Endodermal cell (in vitro differentiated cells): ENCODE measurements at regions not wholly inside any gene's neighbourhood (a gene's known extent, or its start where the extent isn't known, plus 50 kb on each side); places are given as distances from the start of the nearest gene placed in this dataset.

Source experiments
- DNase-seq: peaks from one replicate; pipeline ENCODE4 v3.0.0-alpha.2; 2017
- H3K27ac ChIP-seq: 2 replicates; pipeline ENCODE4 v1.5.1; 2013; ENCODE audit warnings: mild to moderate bottlenecking, low read depth, low read length, moderate library complexity
- H3K27me3 ChIP-seq: 2 replicates; pipeline ENCODE4 v1.6.1; 2013; ENCODE audit warnings: mild to moderate bottlenecking, low read length, moderate library complexity; ENCODE audit not compliant: insufficient read depth, control insufficient read depth, poor library complexity, severe bottlenecking
- H3K36me3 ChIP-seq: 2 replicates; pipeline ENCODE4 v1.7.0; 2013; ENCODE audit warnings: mild to moderate bottlenecking, low read length, moderate library complexity; ENCODE audit not compliant: control insufficient read depth, insufficient read depth
- H3K4me1 ChIP-seq: one replicate; pipeline ENCODE4 v1.7.0; 2013; ENCODE audit warnings: low read length; ENCODE audit not compliant: control insufficient read depth, insufficient read depth
- H3K4me3 ChIP-seq: 2 replicates; pipeline ENCODE4 v1.5.1; 2013; ENCODE audit warnings: mild to moderate bottlenecking, low read length, moderate library complexity
- H3K9ac ChIP-seq: 2 replicates; pipeline ENCODE4 v1.6.1; 2013; ENCODE audit warnings: mild to moderate bottlenecking, low read length, moderate library complexity; ENCODE audit not compliant: poor library complexity, severe bottlenecking; ENCODE audit errors: extremely low read depth
- H3K9me3 ChIP-seq: 2 replicates; pipeline ENCODE4 v1.6.1; 2013; ENCODE audit warnings: mild to moderate bottlenecking, low read length, moderate library complexity; ENCODE audit not compliant: control insufficient read depth
- H3K27ac Mint-ChIP-seq: 2 replicates; pipeline ENCODE4 v1.8.0; 2020; ENCODE audit warnings: mixed read lengths
- H3K27me3 Mint-ChIP-seq: 2 replicates; pipeline ENCODE4 v1.8.0; 2021; ENCODE audit warnings: mild to moderate bottlenecking, mixed read lengths; ENCODE audit not compliant: insufficient read depth
- H3K36me3 Mint-ChIP-seq: 2 replicates; pipeline ENCODE4 v1.8.0; 2020; ENCODE audit warnings: low read depth, mixed read lengths
- H3K4me1 Mint-ChIP-seq: 2 replicates; pipeline ENCODE4 v1.8.0; 2020; ENCODE audit warnings: mixed read lengths
- H3K4me3 Mint-ChIP-seq: 2 replicates; pipeline ENCODE4 v1.8.0; 2020; ENCODE audit warnings: mild to moderate bottlenecking, moderate library complexity, mixed read lengths
- H3K9me3 Mint-ChIP-seq: 2 replicates; pipeline ENCODE4 v1.8.0; 2020; ENCODE audit warnings: mild to moderate bottlenecking, mixed read lengths
- WGBS, 2 experiments: methylation state at CpG; one replicate each; pipeline versions ENCODE4 v1.1.5 to v1.1.7; 2013; ENCODE audit warnings: missing lambda C conversion rate in 2 of 2, mixed read lengths in 1 of 2; ENCODE audit not compliant: insufficient coverage in 1 of 2, insufficient read length in 1 of 2; 5-methylcytosine and 5-hydroxymethylcytosine counted together
- TF ChIP-seq, protein P1 (sequence below): fragments of 200-600 bp; sonication (generic); conservative IDR thresholded peaks from 2 replicates; pipeline ENCODE4 v1.5.0; 2021; ENCODE audit warnings: antibody characterized with exemption, mild to moderate bottlenecking

- Mint-ChIP-seq H3K4me1 (peaks cover 13% of the 10 kb centered on the region), H3K4me3 (no peak overlapping the region), H3K9me3 (no peaks in the 10 kb centered on the region), H3K36me3 (no peaks in the 10 kb centered on the region), H3K27ac (no peak overlapping the region), H3K27me3 (peaks cover 44% of the 10 kb centered on the region)
- Histone ChIP-seq H3K27ac (no peak overlapping the region), H3K4me3 (no peak overlapping the region), H3K36me3 (no peaks in the 10 kb centered on the region), H3K9me3 (no peaks in the 10 kb centered on the region), H3K27me3 (peaks cover 48% of the 10 kb centered on the region), H3K4me1 (peaks cover 3% of the 10 kb centered on the region), H3K9ac (no peak overlapping the region)
- WGBS, 2 experiments, result 93 to 95% methylated on average over 2 to 3 of the region's 3 CpGs
- DNase-seq, result peak; percentile 28
- TF ChIP-seq, protein P1, sequence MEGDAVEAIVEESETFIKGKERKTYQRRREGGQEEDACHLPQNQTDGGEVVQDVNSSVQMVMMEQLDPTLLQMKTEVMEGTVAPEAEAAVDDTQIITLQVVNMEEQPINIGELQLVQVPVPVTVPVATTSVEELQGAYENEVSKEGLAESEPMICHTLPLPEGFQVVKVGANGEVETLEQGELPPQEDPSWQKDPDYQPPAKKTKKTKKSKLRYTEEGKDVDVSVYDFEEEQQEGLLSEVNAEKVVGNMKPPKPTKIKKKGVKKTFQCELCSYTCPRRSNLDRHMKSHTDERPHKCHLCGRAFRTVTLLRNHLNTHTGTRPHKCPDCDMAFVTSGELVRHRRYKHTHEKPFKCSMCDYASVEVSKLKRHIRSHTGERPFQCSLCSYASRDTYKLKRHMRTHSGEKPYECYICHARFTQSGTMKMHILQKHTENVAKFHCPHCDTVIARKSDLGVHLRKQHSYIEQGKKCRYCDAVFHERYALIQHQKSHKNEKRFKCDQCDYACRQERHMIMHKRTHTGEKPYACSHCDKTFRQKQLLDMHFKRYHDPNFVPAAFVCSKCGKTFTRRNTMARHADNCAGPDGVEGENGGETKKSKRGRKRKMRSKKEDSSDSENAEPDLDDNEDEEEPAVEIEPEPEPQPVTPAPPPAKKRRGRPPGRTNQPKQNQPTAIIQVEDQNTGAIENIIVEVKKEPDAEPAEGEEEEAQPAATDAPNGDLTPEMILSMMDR, result no peak
These were observed 249.7 kb downstream of the EMX2 start for GRCh38 chr10:117792214-117792613.

DNA sequence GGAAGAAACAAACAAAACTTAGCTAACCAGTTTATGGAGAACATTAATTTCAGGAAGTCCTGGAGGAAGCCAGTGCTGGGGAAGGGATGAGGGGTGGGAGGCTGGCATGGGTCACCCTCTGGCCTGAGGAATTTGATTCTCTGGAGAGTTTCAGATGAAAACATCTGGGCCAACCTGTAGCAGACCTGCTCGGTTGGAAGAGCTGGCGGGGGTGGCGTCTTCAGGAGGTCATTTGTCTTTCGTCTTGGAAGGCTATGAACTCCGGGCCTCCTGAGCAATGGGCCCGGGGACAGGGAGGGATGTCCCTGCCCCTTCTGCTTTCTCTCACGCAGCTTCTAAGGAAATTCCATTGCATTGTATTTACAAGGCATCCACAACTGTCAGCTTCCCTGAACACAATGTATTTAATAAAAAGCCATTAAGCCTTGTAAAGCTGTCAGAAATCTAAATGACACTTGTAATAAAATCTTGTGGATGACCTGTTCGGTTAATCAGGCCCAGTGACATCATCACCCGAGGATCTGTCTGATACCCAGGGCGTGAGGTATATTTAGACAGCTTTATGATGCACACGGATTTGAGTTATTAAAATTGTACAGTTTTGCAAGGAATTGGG, 250.5 kb downstream of the RAB11FIP2 start:
- Mint-ChIP-seq H3K4me3 (no peak overlapping the region), H3K9me3 (no peaks in the 10 kb centered on the region), H3K36me3 (no peaks in the 10 kb centered on the region), H3K27ac (no peak overlapping the region), H3K4me1 (peaks cover 7% of the 10 kb centered on the region), H3K27me3 (peaks cover 49% of the 10 kb centered on the region)
- peaks cover 3% of the 10 kb centered on the region for H3K4me1 ChIP-seq
- no peak overlapping the region for H3K9ac ChIP-seq
- no peak for DNase-seq
- 90 to 96% methylated on average over 10 to 11 of the region's 11 CpGs for WGBS, 2 experiments
- no peaks in the 10 kb centered on the region for H3K36me3 ChIP-seq
- H3K27me3 ChIP-seq, result peaks cover 56% of the 10 kb centered on the region
- TF ChIP-seq, protein P1, result no peak
- no peaks in the 10 kb centered on the region for H3K9me3 ChIP-seq
- no peak overlapping the region for H3K27ac ChIP-seq
- H3K4me3 ChIP-seq, result no peak overlapping the region

- no peak overlapping the region for H3K4me3 Mint-ChIP-seq
- TF ChIP-seq, protein P1, result no peak
- H3K36me3 ChIP-seq, result no peaks in the 10 kb centered on the region
- H3K9me3 ChIP-seq, result no peaks in the 10 kb centered on the region
- H3K4me1 Mint-ChIP-seq, result peaks cover 3% of the 10 kb centered on the region
- WGBS, 2 experiments, result 90 to 100% methylated on average over 7 to 10 of the region's 10 CpGs
- H3K4me1 ChIP-seq, result peaks cover 3% of the 10 kb centered on the region
- peaks cover 46% of the 10 kb centered on the region for H3K27me3 ChIP-seq
- H3K36me3 Mint-ChIP-seq, result no peaks in the 10 kb centered on the region
- H3K9me3 Mint-ChIP-seq, result no peaks in the 10 kb centered on the region
- H3K4me3 ChIP-seq, result no peak overlapping the region
- no peak overlapping the region for H3K9ac ChIP-seq
- H3K27ac ChIP-seq, result no peak overlapping the region
- DNase-seq, result no peak
- H3K27me3 Mint-ChIP-seq, result peaks cover 49% of the 10 kb centered on the region
- H3K27ac Mint-ChIP-seq, result no peak overlapping the region
These were observed 249.4 kb downstream of the RAB11FIP2 start for GRCh38 chr10:117797296-117797695.
